ENCODE measurements at regions not wholly inside any gene's neighbourhood (a gene's known extent, or its start where the extent isn't known, plus 50 kb on each side); places are given as distances from the start of the nearest gene placed in this dataset.

DNA sequence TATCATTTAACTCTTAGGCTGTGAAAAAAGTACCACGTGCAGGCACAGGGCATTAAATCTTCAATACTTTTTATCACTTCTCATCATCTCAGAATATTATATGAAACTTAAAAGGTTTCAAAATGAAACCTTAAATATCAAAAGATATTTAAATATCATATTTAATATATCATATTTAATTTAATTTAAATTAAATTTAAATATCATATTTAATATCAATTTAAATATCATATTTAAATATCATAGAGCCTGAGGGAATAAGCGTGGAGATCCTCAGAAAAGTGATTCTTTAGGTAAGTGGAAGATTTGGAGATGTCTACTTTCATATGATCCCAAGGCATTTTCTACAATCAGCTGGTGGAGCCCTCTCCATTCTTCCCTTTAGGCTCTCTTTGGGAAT is 716.6 kb downstream of the OTOL1 start:
- no peak for DNase-seq

DNA sequence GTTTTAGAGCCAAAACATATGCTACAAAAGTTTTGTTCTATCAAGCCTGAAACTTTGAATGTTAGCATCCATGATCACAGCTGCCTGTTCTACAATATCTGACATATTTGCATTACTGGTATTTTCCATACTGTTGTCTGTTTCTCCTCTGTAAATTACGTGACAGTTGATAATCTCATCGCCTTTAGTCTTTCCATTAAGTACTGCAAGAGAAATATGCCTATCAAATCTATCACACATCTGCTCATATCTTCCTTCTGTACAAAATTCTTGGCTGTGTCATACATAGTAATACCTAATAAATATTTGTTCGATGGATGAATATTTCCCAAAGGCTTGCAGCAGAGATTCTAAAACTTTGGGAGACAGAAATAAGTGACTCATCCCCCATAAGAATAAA is 717.3 kb downstream of the OTOL1 start:
- DNase-seq, result no peak

DNA sequence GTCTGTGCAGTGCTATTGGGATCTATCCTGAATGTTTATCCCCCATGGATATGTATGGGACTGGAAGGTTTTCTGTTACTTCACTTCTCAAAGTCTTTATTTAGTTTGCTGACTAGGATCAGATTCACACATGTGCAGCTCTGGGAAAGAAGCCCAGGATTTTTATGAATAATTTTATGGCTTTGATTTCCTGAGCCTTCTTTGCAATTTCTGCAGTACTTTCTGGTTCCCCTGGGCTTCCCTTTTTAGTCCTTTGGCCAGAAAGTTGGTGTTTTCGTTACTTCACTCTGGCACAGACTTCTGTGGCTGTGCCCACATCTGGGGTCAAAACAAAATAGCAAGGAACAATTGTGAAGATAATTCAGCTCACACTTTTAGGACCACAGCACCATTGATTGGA is 721.0 kb downstream of the OTOL1 start:
- no peak for DNase-seq

DNA sequence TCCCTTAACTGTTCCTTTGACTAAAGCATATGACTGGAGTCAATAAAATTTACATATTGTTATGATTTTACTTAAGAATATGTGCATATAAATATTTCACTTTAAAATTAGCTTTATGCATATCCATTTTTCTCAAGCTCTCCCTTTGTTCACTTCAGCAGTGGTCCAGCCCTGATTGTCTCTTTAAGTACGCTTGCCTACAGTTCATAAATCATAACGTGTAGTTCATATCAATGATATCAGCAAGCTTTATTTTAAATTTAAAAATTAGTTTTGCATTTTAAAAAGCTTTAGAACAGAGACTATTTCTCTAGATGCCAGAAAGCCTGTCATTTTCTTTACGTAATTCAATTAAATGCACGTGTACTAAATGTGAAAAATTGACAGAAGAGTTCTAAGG is 721.9 kb downstream of the OTOL1 start:
- no peak for DNase-seq

DNA sequence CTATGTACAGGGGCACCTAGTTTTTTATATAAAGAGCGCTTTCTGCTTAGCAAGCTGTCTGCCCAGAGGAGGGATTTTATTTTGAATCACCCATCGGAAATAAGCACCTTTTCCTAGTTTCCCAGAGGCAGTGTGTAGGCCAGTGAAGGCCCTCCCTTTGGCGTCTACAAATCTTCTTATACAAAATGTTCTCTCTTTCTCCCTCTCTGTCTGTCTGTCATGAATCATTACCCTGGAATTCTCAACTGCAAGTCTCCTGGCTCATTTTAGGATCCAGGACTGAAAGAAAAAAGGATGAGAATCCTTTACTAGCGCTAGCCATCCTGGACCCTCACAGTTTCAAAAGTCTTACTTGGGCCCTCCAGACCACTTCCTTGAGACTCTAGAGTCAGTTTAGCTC is 728.1 kb downstream of the OTOL1 start:
- no peak for DNase-seq

DNA sequence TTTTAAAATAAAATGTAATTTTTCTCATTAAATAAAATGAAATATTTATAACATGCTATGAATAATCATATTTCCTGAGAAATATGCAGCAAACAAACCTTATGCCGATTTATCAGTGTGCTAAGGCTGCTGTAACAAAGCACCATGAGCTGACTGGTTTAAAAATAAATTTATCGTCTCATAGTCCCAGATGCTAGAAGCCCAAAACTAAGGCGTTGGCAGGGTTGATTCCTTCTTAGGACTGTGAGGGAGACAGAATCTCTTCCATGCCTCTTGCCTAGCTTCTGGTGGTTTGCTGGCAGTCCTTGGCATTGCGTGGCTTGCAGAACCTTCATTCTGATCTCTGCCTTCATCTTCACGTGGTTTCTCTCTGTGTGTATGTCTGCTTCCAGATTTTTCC is 740.3 kb downstream of the OTOL1 start:
- DNase-seq, result no peak

DNA sequence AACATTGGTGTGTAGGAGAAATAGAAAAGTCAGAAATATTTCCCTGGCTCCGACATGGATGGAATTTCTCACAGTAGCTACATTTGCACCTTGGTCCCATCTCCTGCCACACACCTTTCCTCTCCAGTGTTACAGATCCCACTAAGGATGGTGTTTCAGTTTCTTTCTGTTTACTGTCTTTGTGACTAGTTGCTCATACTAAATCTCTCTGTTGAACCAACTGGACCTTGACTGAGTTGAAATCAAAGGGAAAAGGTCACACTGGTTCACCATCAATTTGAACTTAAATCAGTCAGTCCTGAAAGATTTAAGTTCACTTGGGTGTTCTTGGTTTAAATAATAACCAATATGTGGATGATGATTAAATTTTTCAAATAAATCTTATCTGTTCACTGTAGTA is 754.2 kb downstream of the OTOL1 start:
- DNase-seq, result no peak

DNA sequence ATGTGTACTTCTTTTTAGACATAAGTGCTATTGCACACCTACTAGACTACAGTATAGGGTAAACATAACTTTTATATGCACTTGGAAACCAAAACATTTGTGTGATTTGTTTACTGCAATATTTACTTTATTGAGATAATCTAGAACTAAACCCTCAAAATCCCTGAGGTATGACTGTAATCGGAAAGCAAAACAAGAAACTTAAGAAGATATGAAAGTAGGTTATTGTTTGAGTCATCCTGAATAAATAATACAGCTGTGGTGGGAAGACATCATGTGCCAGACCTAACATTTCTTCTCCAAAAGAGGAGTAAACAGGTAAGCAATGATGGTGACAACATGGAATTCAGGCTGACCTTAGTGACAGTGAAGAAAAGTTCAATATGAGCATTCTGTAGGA is 765.5 kb downstream of the OTOL1 start:
- DNase-seq, result no peak

DNA sequence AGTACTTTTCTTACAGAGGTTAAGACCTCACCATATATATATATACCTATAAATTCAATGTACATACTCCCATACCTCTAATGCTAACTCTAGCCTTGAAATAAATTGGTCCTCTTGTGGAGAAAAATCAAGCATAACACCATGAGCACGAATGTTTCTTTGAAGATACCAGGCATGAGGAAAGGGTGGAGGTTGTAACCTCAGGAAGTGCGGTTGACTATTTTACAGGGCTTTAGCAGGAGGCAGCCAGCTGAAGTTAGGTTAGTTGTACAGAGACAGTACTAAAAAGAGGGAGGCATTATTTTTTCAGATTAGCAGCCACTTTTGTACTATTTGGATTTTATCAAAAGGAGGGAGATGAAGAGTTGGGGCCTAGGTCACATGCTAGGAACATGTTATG is 767.0 kb downstream of the OTOL1 start:
- no peak for DNase-seq

DNA sequence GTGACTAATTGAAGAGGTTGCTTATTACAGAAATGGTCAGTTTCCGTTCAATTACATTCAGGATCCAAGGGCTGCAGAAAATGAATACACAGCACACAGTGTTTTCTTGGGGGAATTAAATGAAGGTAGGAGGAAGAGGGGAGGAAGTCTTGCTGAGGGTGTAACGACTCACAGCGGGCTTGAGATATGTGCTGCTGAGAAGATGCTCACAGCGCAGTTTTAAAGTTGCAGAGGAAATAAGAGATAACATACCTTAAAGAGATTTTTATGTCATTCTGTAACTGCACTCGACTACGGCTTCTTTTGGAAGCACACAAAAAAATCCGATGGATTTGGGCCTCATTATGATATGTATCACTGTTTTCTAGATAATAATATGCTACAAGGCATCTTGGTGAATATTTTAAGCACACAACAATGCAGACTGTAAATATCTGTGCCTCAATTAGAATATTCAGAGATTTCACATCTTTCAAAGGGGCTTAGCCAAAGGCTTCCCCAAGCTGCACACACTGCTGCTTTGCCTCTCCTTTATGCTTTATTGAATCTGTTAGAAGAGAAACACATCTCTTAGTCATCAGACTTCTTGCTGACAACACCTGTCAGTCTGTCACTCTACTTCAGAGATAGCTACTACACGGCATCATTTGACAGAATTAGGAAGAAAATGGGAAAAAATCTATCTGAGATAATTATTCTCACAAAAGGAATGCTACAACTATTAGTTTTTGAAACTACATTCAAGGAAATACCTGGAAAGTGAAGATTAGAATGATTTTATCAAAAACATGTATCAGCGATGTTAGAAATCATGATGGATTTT is 773.2 kb downstream of the OTOL1 start:
- no peak for DNase-seq

DNA sequence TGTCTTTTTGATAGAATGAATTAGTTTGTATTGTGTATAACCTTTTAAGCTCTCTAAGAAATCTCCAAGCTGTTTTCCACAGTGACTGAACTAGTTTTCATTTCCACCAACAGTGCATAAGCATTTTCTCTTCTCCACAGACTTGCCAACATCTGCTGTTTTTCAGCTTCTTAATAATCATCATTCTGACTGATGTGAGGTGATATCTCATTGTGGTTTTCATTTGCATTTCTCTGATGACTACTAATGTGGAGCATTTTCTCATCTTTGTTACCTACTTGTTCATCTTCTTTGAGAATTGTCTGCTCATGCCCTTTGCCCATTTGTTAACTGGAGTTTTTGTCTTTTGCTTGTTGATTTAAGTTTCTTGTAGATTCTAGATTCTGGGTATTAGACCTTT is 777.5 kb downstream of the OTOL1 start:
- DNase-seq, result no peak

DNA sequence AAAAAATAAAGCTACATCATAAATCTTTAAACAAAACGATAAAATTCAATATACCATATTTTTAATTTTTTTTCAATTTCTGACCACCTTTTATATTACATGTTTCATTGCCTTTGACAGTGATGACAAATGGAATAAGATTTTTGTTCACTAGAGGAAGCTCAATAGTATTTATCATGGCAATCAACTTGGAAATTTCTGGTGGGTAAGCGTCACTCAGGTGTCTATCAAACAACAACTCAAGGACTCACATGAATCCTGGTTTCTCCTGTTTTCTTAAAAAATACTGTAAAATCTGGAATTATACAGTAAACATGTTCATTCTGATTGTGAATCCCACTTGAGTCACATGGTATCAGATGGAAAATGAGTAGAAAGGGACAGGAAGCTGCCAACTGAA is 782.2 kb downstream of the OTOL1 start:
- DNase-seq, result no peak

DNA sequence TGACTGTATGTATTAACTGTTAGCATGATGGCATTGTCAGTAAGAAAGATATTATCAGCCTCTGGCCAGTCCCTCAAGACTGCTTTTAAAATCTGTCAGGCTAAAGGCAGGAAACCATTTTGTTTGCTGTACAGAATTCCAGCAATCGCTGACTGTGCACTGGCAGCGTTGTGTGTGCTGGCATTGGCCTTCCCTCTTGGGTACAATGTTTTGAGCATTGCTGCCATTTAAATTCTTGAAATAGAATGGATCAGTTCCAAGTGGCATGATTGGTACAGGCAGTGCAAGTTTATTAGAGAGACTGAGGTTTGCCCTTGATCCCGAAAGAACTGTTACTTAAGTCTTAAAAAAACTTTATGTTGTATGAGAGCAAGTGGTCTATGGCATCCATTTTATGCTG is 788.7 kb downstream of the OTOL1 start:
- DNase-seq, result no peak

DNA sequence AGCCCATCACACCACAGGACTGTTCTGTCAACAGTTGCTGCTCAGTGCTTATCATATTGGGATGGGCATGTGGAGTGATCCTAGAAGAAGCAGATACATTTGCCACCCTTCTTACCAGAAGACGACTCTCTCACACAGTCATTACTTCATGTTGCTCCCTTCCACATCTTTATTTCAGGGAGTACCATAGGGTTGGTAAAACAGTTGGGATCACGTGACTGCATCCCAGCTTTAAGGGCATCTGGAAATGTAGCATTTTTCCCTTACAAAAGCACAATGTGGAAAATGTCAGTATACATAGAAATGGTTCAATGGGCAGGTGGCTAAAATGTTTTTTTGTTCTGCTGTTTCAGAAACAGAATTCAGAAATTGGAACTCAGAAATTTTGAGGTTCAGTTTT is 791.0 kb downstream of the OTOL1 start:
- no peak for DNase-seq

DNA sequence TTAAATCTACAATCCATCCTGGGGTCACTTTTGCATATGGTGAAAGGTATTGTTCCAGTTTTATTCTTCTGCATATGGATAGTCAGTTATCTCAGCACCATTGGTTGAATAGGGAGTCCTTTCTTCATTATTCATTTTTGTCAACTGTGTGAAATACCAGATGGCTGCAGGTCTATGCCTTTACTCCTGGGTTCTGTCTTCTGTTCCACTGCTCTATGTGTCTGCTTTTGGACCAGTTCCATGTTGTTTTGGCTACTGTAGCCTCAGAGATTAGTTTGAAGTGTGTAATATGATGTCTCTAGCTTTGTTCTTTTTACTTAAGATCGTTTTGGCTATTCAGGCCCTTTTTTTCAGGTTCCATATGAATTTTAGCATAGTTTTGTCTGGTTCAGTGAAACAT is 795.8 kb downstream of the OTOL1 start:
- no peak for DNase-seq

DNA sequence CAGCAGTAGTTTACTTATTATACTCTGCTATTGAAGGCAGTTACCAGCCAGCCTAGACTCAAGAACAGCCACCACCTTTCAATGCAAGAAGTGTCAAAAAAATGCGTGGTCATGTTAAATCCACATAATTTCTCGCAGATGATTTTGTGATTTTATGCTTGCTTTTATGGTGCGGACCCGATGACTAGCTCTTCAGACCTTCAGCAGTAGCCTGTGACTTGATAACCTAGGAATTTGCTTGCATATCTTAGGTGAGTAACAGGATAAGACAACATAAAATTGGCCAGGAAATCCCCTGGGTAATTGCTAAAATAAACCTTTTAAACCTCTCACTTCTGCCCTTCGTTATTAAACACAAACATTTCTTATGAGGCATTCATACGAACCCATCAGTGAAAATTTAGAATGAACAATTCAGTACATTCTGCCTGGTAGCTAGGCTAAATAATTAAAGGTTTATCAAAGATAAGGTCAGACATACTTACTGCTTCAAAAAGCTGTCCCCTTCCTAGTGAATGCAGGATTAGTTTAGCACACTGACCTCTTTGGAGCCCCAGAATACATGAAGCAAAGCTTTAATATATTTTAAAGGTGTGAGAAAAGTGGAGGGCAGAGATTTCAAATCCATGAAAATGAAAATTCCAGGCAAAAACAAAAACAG is 798.8 kb downstream of the OTOL1 start:
- no peak for DNase-seq

DNA sequence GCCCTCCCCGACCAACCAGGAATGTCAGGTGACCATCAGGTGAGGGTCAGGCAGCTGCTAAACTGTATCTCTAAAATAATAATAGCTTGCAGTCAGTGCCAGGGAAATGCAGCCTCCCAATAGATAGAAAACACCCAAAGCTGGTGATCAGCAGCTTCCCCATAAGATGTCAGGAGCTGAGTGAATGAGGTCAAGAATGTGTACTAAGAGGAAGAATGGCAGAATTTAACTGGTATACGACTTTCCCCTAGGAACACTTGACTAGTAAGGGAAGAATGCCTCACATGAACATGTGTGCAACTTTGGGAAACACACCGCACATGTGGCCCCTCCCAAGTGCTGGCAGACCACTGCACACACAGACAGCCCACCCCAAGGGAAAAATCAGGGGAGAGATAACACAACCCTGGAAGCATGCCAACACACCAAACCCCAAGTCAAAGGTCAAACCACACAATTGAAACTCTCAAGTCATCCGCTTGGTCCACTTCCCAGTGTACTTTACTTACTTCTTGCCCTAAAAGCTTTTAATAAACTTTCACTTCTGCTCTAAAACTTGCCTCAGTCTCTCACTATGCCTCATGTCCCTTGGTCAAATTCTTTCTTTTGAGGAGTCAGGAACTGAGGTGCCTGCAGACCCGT is 806.5 kb downstream of the OTOL1 start:
- DNase-seq, result no peak

DNA sequence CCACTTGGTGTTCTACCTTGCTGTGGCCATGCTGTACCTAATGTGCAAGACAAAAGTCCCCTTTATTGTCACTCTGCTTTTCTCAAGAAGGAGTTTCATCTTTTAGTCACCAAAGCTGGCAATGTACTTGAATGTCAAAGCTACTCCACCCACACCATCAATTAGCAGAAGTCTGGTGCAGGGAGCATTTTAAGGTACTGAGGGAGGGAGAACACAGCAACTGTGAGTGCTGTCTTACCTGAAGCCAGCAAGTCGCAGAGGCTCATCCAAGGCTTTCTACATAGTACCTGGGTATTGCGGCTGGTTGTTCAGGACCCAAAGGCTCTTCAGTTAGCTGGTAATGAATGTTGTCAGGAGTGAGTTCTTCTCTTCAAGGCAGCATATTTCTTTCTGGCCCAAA is 820.4 kb downstream of the OTOL1 start:
- DNase-seq, result no peak

DNA sequence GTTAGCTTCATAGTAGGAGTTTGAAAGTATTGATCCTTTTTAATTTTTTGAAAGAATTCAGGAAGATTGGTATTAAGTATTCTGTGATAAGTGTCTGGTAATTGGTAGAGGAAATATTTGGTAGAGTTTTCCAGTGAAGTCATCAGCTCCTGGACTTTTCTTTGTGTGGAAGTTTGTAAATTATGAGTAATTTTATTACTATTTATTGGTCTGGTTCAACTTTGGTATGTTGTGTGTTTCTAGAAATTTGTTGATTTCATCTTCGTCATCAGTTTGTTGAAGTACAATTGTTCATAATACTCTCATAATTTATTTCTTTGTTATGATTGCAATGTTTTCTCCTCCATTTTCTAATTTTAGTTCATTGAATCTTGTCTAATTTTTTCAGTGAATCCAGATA is 832.0 kb downstream of the OTOL1 start:
- no peak for DNase-seq

DNA sequence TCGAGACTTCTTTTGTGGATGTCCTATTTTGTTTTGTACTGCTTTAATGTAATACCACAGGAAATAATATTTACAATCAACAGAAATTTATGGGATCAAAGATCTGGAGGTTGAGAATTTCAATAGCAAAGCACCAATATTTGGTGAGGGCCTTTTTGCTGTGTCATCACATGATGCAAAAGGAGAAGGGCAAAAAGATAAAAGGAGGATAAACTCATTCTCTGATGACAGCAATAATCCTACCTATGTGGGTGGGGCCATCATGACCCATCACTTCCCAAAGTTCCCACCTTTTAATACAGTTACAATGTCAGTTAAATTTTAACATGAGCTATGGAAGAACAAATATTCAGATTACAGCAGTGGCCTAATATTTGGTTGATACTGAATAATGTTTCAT is 832.9 kb downstream of the OTOL1 start:
- DNase-seq, result no peak

DNA sequence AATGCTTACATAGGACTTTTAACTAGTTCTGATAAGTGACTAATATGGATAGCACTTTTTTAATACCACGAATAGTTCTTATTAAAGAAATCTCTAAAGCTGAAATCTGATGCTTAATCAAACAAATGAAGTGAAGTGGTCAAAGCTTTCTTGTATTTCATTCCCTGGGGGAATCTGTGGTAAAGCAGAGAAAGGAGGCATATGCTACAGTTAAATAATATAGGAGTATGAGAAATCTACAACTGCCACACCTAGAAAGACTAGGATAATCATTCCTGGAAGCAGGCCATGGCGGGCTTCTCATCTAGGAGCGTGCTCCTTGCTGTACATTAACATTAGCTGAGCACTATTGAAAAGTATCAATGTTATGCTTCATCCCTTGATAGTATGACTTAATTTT is 835.7 kb downstream of the OTOL1 start:
- no peak for DNase-seq

DNA sequence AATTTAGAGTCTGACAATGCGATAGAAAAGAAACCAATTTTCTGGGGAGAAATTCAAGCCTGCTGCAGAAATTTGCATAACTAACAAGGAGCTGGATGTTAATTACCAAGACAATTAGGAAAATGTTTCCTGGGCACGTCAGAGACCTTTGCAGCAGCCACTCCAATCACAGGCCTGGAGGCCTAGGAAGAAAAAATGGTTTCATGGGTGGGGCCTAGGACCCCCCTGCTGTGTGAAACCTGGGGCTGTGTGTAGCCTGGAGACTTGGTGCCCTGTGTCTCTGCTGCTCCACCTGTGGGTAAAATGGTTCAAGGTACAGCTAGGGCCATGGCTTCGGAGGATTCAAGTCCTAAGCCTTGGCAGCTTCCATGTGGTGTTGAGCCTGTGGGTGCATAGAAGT is 837.9 kb downstream of the OTOL1 start:
- no peak for DNase-seq

DNA sequence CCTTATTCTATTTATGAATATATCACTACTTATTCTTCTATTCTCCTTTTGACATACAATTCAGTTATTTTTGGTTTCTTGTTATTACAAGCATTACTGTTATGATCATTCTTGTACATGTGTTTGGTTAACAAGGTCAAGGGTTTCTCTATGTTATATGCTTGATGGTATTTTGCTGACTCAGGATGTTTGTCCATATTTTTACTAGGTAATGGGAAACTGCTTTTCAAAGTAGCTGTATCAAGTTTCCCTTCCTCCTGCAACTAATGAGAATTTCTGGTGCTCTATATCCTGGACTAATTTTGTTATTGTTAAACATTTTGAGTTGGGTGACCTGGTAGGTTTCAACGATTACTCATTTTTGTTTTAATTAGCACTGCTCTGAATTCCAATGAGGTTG is 841.0 kb downstream of the OTOL1 start:
- no peak for DNase-seq

DNA sequence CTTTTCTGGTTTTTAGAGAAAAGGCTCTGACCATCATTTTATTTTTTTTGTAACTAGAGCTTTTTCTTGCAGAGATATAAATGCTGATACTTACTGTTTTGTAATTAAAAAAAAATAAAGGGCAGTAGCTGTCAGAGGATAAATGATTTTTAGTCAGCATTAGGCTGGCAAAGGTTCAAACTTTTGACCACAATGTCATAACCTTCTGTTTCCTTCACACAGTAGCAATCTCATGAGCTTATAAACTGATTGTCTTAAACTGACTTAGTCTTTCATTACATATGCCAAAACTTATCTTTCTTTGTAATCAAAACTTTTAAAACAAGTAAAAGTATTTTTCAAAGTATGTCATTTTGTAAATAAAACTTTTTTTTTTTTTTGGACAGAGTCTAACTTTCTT is 841.9 kb downstream of the OTOL1 start:
- DNase-seq, result no peak
